HepG2 (cell line): ENCODE measurements at regions not wholly inside any gene's neighbourhood (a gene's known extent, or its start where the extent isn't known, plus 50 kb on each side); places are given as distances from the start of the nearest gene placed in this dataset.

Experiments
- GABPA ChIP-seq, 2 experiments: IDR thresholded peaks; 2 replicates each; pipeline ENCODE4 v1.6.1; 2011 to 2016; ENCODE audit warnings: low read depth in 2 of 2, low read length in 1 of 2, missing biosample characterization in 1 of 2, missing genetic modification characterization in 1 of 2
- KMT2A ChIP-seq: sonication (generic); formaldehyde crosslinking; IDR thresholded peaks from 2 replicates; pipeline ENCODE4 v1.4.0; 2020; ENCODE audit warnings: missing genetic modification reagents
- MAFF ChIP-seq: IDR thresholded peaks from 2 replicates; pipeline ENCODE4 v1.6.1; 2011; ENCODE audit warnings: low read depth, low read length, improper control_type of control experiment
- MAFK ChIP-seq, 2 experiments: IDR thresholded peaks in 1 of 2; conservative IDR thresholded peaks in 1 of 2; 2 replicates each; pipeline ENCODE4 v1.6.1; 2011; ENCODE audit warnings: improper control_type of control experiment in 2 of 2, low read length in 2 of 2
- MTA3 ChIP-seq: sonication (generic); formaldehyde crosslinking; IDR thresholded peaks from 2 replicates; pipeline ENCODE4 v1.4.0; 2020; ENCODE audit warnings: missing genetic modification reagents
- POLR2AphosphoS5 ChIP-seq: IDR thresholded peaks from 2 replicates; pipeline ENCODE4 v1.6.1; 2012; ENCODE audit warnings: low read depth, low read length
- TFDP1 ChIP-seq: IDR thresholded peaks from 2 replicates; pipeline ENCODE4 v1.6.1; 2016; ENCODE audit warnings: missing compliant biosample characterization, missing genetic modification reagents, borderline replicate concordance
- ZBTB26 ChIP-seq: IDR thresholded peaks from 2 replicates; pipeline ENCODE4 v1.6.1; 2016; ENCODE audit warnings: missing compliant biosample characterization, missing genetic modification reagents, borderline replicate concordance
- ZNF138 ChIP-seq: sonication (generic); formaldehyde crosslinking; IDR thresholded peaks from 2 replicates; pipeline ENCODE4 v1.5.0; 2020; ENCODE audit warnings: mild to moderate bottlenecking, low read depth, missing genetic modification reagents
- ZNF232 ChIP-seq: sonication (generic); formaldehyde crosslinking; IDR thresholded peaks from 2 replicates; pipeline ENCODE4 v1.4.0; 2020; ENCODE audit warnings: missing genetic modification reagents, borderline replicate concordance
- TF ChIP-seq, protein P1 (sequence below): sonication (generic); formaldehyde crosslinking; IDR thresholded peaks from 2 replicates; pipeline ENCODE4 v1.5.0; 2020; ENCODE audit warnings: mild to moderate bottlenecking, missing genetic modification reagents, moderate library complexity
- TF ChIP-seq, protein P2 (sequence below), 2 experiments: IDR thresholded peaks; 2 replicates each; pipeline ENCODE4 v1.6.1; 2011 to 2012; ENCODE audit warnings: low read length in 2 of 2, borderline replicate concordance in 1 of 2, low read depth in 1 of 2, mild to moderate bottlenecking in 1 of 2, moderate library complexity in 1 of 2

DNA sequence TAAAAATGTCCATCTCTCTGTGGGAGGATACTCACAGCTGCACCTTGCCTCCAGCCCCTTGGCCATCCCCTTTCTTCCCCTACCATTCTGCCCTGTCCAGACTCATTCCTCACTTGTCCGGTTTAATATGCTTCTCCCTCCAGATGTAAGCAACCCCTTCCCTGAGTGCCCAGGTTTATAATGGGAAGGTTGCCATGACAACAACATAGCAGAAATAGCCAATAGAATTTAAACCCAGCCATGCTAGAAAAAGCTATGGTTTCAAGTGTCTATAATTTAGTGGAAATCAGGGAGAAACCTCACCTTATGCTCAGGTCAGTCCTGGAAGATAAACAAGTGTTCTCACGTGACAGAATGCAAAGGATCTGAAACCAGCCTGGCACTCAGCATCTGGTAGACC is 196.0 kb upstream of the FZD8 start:
- TF ChIP-seq GABPA (IDR thresholded peaks at IDR 0.05; ENCODE audit: low read depth, low read length) (no peak), GABPA (CRISPR knock-in tag; IDR thresholded peaks at IDR 0.05; ENCODE audit: low read depth) (no peak), POLR2AphosphoS5 (no peak), MAFF (no peak), TFDP1 (CRISPR knock-in tag) (no peak), MTA3 (CRISPR knock-in tag) (no peak), ZBTB26 (CRISPR knock-in tag) (no peak), KMT2A (no peak), MAFK (conservative IDR thresholded peaks at IDR 0.05 in 1 of 2, IDR thresholded peaks at IDR 0.05 in 1 of 2; ENCODE audit: low read length in 2 of 2) (no peak), ZNF232 (CRISPR knock-in tag) (no peak), ZNF138 (CRISPR knock-in tag) (no peak)
- TF ChIP-seq, protein P1, sequence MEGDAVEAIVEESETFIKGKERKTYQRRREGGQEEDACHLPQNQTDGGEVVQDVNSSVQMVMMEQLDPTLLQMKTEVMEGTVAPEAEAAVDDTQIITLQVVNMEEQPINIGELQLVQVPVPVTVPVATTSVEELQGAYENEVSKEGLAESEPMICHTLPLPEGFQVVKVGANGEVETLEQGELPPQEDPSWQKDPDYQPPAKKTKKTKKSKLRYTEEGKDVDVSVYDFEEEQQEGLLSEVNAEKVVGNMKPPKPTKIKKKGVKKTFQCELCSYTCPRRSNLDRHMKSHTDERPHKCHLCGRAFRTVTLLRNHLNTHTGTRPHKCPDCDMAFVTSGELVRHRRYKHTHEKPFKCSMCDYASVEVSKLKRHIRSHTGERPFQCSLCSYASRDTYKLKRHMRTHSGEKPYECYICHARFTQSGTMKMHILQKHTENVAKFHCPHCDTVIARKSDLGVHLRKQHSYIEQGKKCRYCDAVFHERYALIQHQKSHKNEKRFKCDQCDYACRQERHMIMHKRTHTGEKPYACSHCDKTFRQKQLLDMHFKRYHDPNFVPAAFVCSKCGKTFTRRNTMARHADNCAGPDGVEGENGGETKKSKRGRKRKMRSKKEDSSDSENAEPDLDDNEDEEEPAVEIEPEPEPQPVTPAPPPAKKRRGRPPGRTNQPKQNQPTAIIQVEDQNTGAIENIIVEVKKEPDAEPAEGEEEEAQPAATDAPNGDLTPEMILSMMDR = no peak
- TF ChIP-seq, protein P2, sequence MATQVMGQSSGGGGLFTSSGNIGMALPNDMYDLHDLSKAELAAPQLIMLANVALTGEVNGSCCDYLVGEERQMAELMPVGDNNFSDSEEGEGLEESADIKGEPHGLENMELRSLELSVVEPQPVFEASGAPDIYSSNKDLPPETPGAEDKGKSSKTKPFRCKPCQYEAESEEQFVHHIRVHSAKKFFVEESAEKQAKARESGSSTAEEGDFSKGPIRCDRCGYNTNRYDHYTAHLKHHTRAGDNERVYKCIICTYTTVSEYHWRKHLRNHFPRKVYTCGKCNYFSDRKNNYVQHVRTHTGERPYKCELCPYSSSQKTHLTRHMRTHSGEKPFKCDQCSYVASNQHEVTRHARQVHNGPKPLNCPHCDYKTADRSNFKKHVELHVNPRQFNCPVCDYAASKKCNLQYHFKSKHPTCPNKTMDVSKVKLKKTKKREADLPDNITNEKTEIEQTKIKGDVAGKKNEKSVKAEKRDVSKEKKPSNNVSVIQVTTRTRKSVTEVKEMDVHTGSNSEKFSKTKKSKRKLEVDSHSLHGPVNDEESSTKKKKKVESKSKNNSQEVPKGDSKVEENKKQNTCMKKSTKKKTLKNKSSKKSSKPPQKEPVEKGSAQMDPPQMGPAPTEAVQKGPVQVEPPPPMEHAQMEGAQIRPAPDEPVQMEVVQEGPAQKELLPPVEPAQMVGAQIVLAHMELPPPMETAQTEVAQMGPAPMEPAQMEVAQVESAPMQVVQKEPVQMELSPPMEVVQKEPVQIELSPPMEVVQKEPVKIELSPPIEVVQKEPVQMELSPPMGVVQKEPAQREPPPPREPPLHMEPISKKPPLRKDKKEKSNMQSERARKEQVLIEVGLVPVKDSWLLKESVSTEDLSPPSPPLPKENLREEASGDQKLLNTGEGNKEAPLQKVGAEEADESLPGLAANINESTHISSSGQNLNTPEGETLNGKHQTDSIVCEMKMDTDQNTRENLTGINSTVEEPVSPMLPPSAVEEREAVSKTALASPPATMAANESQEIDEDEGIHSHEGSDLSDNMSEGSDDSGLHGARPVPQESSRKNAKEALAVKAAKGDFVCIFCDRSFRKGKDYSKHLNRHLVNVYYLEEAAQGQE (IDR thresholded peaks at IDR 0.05; ENCODE audit: borderline replicate concordance in 1 of 2, low read depth in 1 of 2, low read length in 2 of 2) = no peak
